SW480 (cell line): ENCODE measurements at regions not wholly inside any gene's neighbourhood (a gene's known extent, or its start where the extent isn't known, plus 50 kb on each side); places are given as distances from the start of the nearest gene placed in this dataset.

Source experiments
- DNase-seq: peaks from one replicate; pipeline ENCODE4 v3.0.0-alpha.2; 2016; ENCODE audit warnings: low spot score

DNA sequence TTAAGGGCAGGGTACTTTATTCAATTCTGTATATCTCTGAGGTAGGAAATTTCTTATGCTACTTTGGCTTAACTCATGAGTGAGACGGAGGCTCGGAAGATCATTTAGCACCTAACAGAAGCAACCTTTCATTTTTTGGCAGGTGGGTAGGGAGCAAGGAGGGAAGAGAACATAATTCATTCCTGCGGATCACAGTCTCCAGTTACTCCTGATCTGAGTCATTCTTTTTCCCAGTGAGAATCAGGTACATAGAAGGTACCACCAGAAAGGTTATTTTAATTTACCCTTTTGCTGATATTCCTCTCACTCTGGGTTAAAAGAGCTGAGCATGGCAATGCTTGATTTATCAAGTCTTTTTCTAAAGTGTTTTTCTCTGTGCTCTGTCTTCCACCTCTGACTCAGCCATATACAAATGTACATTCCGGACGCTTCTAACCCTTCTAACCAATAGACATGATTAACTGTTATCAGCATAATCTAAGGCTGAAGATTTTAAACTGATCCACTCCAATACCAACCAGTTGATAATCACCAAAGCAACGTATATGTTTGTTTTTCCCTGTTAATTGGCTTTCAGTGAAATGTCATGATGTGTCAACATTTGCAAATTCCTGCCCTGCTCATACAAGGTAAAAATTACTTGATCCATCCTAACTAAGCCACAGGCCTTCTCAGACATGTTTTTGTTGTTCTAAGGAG lies 271.7 kb downstream of the DUSP10 start:
- no peak for DNase-seq

DNA sequence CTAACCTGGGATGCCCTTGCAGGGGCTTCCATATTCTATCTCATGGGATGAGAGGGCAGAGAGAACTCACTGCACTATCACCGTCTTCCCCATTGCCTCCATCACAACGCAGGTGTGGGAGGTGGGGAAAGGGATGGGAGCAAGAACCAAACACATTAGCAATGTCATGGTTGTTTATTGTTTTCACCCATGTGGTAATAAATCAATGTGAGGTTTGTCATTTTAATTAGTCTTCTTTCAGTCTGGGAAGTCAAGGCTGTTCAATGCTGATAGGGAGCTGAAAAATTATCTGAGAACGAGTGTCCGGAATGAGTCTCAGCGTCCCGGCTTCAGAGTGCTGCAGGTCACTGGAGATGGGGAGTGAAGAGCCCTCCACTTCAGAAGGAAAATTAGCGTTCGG lies 268.5 kb downstream of the DUSP10 start:
- DNase-seq = no peak

DNA sequence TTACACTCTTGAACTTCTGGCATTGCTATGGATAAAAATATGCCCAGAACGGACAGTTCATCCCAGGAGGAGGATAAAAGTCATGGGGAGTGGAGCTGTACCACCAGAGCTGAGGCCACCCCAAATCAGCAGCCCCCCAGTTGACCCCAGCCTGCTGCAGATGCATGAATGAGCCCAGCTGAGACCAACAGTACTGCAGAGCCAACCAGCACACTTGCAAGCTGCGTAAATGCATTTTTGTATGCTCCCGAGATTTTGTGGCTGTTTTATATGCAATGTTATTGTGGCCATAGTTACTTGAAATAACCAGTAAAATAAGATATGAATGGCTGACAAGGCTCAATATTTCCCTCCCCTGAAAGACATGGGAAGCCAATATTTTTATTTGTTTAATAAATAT lies 264.6 kb downstream of the DUSP10 start:
- no peak for DNase-seq

DNA sequence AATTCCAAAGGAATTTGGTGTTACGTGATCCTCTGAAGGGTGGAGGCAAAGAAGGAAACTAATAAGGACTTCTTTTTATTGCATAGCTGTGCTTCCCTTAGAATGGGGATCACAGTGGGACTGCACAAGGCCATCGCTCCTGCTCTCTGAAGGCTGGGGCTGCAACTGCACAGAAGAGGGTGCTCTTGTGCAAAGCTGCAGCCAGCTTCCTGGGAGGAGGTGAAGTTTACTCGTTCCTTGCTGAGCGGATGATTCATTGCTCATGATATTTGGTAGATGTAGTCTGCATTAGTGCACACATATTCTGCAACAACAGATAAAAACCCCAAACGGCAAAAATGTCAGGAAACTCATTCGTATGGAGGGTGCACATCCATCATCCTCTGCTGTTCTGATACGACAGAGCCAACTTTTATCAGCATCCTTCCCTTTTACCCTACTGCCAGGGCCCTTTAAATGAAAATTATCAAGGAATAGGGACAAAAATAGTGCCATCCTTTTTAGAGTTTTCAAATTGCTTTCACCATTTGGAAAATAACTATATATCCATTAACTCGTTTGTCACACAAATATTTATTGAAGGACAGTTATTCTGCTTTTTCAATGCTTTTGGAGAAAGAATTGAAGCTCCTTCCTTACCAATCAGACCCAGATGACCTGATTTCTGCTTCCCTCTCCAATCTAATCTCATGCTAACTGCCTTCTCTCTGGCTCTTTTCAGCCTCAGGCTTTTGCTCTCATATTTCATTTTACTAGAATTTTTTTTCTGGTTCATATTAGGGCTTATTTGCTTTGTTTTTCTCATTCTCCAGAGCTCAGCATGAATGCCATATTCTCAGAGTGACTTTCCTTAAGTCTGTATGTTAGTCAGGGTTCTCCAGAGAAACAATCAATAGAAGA lies 263.6 kb downstream of the DUSP10 start:
- DNase-seq = peak; percentile 52

- DNase-seq = peak; percentile 3
Measured at GRCh38 chr1:221487781-221488524, 253.9 kb downstream of the DUSP10 start.

GRCh38 chr1:221488550-221488949 lies 253.3 kb downstream of the DUSP10 start:
- no peak for DNase-seq

- DNase-seq = peak; percentile 2
Measured at GRCh38 chr1:221494670-221495069, 247.2 kb downstream of the DUSP10 start.

- DNase-seq = no peak
Measured at GRCh38 chr1:221497046-221497445, 244.8 kb downstream of the DUSP10 start.

DNA sequence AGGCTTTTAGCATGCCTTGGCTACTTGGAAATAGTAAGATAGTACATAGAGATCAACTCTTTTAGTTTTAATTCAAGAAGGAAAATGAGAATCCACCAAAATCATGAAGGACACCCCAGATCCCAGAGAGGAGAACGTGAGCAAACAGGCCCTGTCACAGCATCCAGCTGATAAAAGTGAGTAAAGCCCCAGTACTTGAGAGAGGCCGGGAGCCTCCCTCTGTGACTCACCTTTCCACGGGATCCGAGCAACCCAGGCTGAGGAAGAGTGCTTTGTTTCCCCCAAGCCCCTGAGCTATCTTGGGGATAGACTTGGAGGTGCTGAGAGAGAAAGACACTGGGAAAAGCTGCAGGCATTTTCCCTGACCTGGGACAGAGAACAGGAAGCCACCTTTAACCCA lies 238.6 kb downstream of the DUSP10 start:
- no peak for DNase-seq

DNA sequence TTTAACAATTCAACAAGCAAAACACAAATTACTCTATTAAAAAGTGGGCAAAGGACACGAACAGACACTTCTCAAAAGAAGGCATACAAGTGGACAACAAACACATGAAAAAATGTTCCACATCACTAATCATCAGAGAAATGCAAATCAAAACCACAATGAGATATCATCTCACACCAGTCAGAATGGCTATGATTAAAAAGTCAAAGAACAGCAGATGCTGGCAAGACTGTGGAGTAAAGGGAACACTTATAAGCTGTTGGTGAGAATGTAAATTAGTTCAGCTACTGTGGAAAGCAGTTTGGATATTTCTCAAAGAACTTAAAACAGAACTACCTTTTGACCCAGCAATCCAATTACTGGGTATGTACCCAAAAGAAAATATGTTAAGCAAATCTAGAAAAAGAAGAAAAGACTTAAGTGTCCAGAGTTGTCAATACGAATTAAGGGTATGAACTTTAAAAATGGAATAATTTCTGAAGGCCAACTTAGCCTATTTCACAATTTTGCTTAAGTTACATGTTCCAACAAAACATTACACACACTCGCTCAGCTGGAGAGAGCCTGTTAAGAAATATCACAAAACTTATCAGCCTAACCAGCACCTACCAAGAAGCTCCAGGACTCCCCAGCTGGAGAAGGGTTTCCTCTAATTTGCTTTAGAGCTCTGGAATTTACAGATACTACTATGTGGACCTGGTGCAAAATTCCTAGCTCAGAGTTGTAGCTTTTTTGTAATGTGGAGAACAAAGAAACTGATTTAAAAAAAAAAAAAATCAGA lies 232.1 kb downstream of the DUSP10 start:
- DNase-seq = no peak

DNA sequence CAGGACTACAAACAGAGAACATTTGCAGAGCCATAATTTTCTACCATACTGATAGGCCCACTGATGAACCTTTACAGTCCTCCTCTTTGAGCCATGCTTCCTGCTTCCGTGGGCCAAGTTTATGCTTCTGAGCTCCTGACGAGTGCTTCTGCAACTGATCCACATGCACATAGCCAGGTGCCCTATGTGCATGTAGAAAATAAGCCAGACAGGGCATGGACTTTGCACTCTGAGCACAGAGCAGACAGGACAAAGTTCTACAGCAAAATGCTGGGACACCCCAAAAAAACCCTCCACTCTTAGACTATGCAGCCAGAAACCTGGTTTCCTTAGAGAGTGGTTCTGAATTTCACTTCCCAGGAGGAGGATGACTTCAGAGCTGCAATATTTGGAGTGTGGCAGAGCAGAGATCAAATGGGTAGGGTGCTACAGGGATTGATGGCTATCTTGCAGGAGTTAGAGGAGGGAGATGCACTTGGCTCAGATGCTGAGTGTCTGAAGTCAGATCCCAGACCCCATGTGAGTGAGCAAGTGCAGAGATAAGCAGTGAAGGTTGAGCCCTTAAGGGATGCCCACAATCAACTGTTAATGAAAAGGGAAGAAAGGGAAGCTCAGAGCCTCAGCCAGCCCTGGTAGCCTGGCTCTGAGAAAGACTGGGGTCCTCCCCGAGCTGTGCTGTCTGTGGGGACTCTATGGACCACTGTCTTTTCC lies 230.9 kb downstream of the DUSP10 start:
- DNase-seq = no peak

GRCh38 chr1:221511797-221512196 lies 230.1 kb downstream of the DUSP10 start:
- no peak for DNase-seq

DNA sequence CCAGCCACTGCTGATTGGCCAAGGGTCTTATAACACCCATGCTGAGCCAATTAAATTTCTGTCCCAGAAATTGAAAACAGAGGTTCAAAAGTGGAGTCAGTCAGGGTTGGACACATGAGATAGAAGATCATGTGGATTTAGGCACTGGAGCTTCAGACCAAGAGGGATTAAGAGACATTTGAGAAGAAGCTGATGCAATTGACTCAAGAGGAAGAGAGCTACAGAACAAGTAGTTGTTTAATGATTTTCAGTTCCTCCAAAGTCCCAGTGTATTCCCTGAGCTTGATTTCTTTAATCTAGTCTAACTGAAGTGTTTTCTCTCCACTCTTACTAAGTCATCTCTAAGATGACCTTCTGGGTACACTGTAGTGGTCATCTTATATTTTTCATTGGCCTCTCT lies 227.1 kb downstream of the DUSP10 start:
- DNase-seq = no peak

DNA sequence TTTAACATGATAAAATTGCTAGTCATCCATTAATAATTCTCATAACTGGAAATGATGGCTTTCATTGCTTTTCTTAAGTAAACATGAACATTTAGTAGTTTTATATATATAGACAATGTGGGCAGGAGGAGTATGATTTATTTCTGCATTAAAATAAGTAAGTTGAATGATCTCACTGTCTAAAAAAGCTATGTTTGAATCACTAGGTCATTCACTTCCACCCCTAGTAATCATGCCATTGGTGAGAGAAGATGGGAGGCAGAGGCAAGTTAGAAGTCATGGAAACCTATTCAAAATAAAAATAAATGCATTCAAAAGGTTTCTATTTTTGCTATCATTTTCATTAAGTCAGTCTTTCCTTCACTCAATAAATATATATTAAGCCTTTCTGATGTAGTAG lies 226.4 kb downstream of the DUSP10 start:
- DNase-seq = no peak

GRCh38 chr1:221517961-221518360 lies 223.9 kb downstream of the DUSP10 start:
- no peak for DNase-seq

DNA sequence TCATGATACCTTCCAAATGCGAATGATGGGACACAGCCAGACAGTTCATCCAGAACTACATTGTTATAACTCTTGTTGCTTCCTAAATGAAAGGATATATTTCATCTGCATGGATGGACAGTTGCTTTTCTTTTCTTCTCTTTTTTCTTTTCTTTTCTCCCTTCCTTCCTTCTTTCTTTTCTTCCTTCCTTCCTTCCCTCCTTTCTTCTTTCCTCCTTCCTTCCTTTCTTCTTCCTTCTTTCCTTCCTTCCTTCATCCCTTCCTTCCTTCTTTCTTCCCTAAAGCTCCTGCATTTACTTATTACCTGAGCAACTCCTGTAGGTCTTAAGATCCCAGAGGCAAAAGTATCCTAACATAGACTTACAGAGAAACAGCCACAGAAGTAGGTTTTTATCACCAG lies 221.6 kb downstream of the DUSP10 start:
- no peak for DNase-seq

DNA sequence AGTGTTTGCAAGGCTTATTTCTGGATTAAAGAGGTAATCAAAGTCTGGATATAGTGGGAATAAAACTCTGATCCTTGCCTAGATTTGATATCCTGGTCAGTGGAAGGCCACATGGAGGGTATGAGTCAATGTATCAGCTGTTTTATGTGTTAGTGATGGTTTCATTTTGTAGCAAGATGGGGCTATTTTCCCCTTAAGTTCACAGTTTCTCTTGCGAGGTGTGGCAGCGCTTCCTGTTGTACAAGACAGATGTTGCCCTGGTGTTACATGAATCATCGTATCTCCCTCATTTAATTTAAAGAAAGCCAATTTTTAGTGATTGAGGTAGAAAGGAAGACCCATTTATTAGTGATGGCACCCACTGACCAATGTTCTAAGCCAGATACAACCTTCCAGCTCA lies 220.2 kb downstream of the DUSP10 start:
- no peak for DNase-seq

- no peak for DNase-seq
Measured at GRCh38 chr1:221522529-221522940, 219.4 kb downstream of the DUSP10 start.

- no peak for DNase-seq
Measured at GRCh38 chr1:221525749-221526148, 216.1 kb downstream of the DUSP10 start.

- no peak for DNase-seq
Measured at GRCh38 chr1:221527302-221527701, 214.6 kb downstream of the DUSP10 start.

DNA sequence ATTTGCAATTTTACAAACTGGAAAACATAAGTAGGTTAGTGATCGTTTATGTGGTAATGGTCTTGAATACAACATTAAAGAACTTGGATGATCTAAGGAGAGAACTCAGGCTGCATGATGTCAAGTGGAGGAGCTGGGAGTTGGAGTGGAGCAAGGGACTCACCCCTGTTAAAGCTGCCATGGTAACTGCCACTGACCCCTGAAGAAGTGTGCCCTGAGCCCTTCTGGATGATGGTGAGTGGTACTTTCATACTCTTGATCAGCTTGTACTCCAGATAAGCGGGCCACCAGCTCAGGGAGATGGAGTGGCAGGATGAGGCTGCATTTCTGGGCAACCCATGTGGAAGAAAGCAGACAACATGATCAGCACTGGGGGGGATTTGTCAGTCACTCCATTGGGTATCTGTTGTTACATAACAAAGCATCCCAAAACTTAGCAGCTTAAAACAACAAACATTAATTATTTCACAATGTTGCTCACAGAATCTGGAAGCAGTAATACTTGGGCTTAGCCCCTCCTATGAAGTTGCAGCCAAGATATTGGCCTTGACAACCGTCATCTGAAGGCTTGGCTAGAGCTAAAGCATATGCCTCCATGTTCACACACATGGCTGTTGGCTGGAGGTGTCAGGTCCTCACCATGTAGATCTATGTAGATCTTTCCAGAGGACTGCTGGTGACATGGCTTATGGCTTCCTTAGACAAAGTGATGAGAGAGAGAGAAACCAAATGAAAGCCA lies 213.8 kb downstream of the DUSP10 start:
- no peak for DNase-seq
